ENCODE measurements at regions not wholly inside any gene's neighbourhood (a gene's known extent, or its start where the extent isn't known, plus 50 kb on each side); places are given as distances from the start of the nearest gene placed in this dataset.

- in situ Hi-C loops (cut with MboI; ENCODE audit: low sequenced_read_pairs) = no loop called here
Measured at GRCh38 chr1:5812295-5812694, 179.9 kb downstream of the NPHP4 start.

- in situ Hi-C loops (cut with MboI; ENCODE audit: low sequenced_read_pairs) = no loop called here
Measured at GRCh38 chr1:5811419-5811818, 180.8 kb downstream of the NPHP4 start.

GRCh38 chr1:5810553-5811270 is 181.5 kb downstream of the NPHP4 start:
- in situ Hi-C loops (cut with MboI; ENCODE audit: low sequenced_read_pairs) = no loop called here

GRCh38 chr1:5810131-5810530 is 182.1 kb downstream of the NPHP4 start:
- in situ Hi-C loops (cut with MboI; ENCODE audit: low sequenced_read_pairs) = no loop called here

- in situ Hi-C loops (cut with MboI; ENCODE audit: low sequenced_read_pairs) = no loop called here
Measured at GRCh38 chr1:5809207-5809788, 182.9 kb downstream of the NPHP4 start.

GRCh38 chr1:5803851-5804250 is 188.4 kb downstream of the NPHP4 start:
- in situ Hi-C loops (cut with MboI; ENCODE audit: low sequenced_read_pairs) = no loop called here

GRCh38 chr1:5802606-5803005 is 189.6 kb downstream of the NPHP4 start:
- in situ Hi-C loops (cut with MboI; ENCODE audit: low sequenced_read_pairs) = no loop called here

GRCh38 chr1:5798904-5799303 is 193.3 kb downstream of the NPHP4 start:
- in situ Hi-C loops (cut with MboI; ENCODE audit: low sequenced_read_pairs) = no loop called here

GRCh38 chr1:5798151-5798730 is 194.0 kb downstream of the NPHP4 start:
- in situ Hi-C loops (cut with MboI; ENCODE audit: low sequenced_read_pairs) = no loop called here

- in situ Hi-C loops (cut with MboI; ENCODE audit: low sequenced_read_pairs) = no loop called here
Measured at GRCh38 chr1:5796028-5796427, 196.2 kb downstream of the NPHP4 start.

- in situ Hi-C loops (cut with MboI; ENCODE audit: low sequenced_read_pairs) = no loop called here
Measured at GRCh38 chr1:5794279-5794678, 197.9 kb downstream of the NPHP4 start.

GRCh38 chr1:5793516-5793915 is 198.7 kb downstream of the NPHP4 start:
- in situ Hi-C loops (cut with MboI; ENCODE audit: low sequenced_read_pairs) = no loop called here

GRCh38 chr1:5781079-5781478 is 211.1 kb downstream of the NPHP4 start:
- in situ Hi-C loops (cut with MboI; ENCODE audit: low sequenced_read_pairs) = no loop called here

- in situ Hi-C loops (cut with MboI; ENCODE audit: low sequenced_read_pairs) = no loop called here
Measured at GRCh38 chr1:5780324-5780716, 211.9 kb downstream of the NPHP4 start.

- in situ Hi-C loops (cut with MboI; ENCODE audit: low sequenced_read_pairs) = no loop called here
Measured at GRCh38 chr1:5779608-5780323, 212.5 kb downstream of the NPHP4 start.

- in situ Hi-C loops (cut with MboI; ENCODE audit: low sequenced_read_pairs) = no loop called here
Measured at GRCh38 chr1:5776035-5776550, 216.1 kb downstream of the NPHP4 start.

- in situ Hi-C loops (cut with MboI; ENCODE audit: low sequenced_read_pairs) = no loop called here
Measured at GRCh38 chr1:5774019-5774418, 218.2 kb downstream of the NPHP4 start.

GRCh38 chr1:5771788-5772187 is 220.4 kb downstream of the NPHP4 start:
- in situ Hi-C loops (cut with MboI; ENCODE audit: low sequenced_read_pairs) = no loop called here

GRCh38 chr1:5770981-5771765 is 221.1 kb downstream of the NPHP4 start:
- in situ Hi-C loops (cut with MboI; ENCODE audit: low sequenced_read_pairs) = no loop called here

- in situ Hi-C loops (cut with MboI; ENCODE audit: low sequenced_read_pairs) = no loop called here
Measured at GRCh38 chr1:5769760-5770159, 222.5 kb downstream of the NPHP4 start.

GRCh38 chr1:5769146-5769545 is 223.1 kb downstream of the NPHP4 start:
- in situ Hi-C loops (cut with MboI; ENCODE audit: low sequenced_read_pairs) = no loop called here

All from HL-60/S4 (cell line).